ENCODE measurements at regions not wholly inside any gene's neighbourhood (a gene's known extent, or its start where the extent isn't known, plus 50 kb on each side); places are given as distances from the start of the nearest gene placed in this dataset.

DNA sequence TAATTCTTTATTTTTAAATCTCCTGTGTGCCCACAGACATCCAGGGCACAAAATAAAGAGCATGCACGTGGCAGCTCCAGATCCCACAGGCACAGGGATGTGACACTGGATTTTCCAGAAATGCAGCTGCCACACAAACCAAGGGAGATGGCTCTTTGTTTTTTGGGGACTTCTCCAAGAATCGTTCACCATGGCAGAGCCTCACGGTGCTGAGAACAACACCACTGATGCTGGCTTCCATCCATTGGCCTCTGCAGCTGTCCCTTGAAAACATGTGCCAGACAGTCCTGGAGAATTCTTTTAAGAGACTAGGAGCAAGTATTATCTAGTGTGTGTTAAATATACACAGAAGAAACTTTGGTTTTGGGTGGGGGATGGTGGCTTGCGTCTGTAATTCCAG, 73.2 kb upstream of the SLC22A11 start:
- Histone ChIP-seq H3K9me1 (ENCODE audit: insufficient read depth, low read length) (no peaks in the 10 kb centered on the region), H3K4ac (ENCODE audit: low read depth, low read length) (no peak overlapping the region), H3K36me3 (ENCODE audit: control insufficient read depth, insufficient read depth, low read length) (no peaks in the 10 kb centered on the region), H3K18ac (ENCODE audit: low read depth, low read length) (no peak overlapping the region), H3K14ac (replicated peaks; ENCODE audit: low read depth, low read length) (no peak overlapping the region), H3K4me3 (ENCODE audit: insufficient read depth, low read depth, low read length) (no peak overlapping the region), H3K23ac (ENCODE audit: low read depth, low read length) (no peak overlapping the region), H4K8ac (ENCODE audit: low read depth in 2 of 2, low read length in 2 of 2) (no peak overlapping the region), H2BK120ac (ENCODE audit: low read depth, low read length) (no peak overlapping the region), H2AK9ac (replicated peaks; ENCODE audit: low read depth, low read length, poor library complexity) (no peak overlapping the region), H3K4me1 (ENCODE audit: control insufficient read depth, insufficient read depth, low read length) (no peaks in the 10 kb centered on the region), H3K56ac (ENCODE audit: extremely low read depth, insufficient read depth, low read length) (no peak overlapping the region), H2AK5ac (ENCODE audit: low read depth, low read length) (no peak overlapping the region), H2AFZ (replicated peaks; ENCODE audit: low read length, poor library complexity) (no peak overlapping the region), H3K4me2 (ENCODE audit: low read depth, low read length) (no peak overlapping the region), H4K5ac (ENCODE audit: low read depth, low read length) (no peak overlapping the region), H3K27me3 (ENCODE audit: control insufficient read depth, insufficient read depth, low read length) (peaks cover 43% of the 10 kb centered on the region), H4K20me1 (ENCODE audit: insufficient read depth, low read length) (no peaks in the 10 kb centered on the region), H3K9me3 (ENCODE audit: control insufficient read depth, insufficient read depth, low read length) (no peaks in the 10 kb centered on the region), H2BK20ac (ENCODE audit: low read depth, low read length) (no peak overlapping the region), H3K79me1 (ENCODE audit: low read depth in 1 of 2, low read length in 2 of 2) (no peaks in the 10 kb centered on the region), H3K27ac (ENCODE audit: insufficient read depth, low read length) (no peak overlapping the region), H2BK5ac (ENCODE audit: low read depth, low read length, poor library complexity, severe bottlenecking) (no peak overlapping the region), H4K91ac (ENCODE audit: insufficient read depth, low read depth, low read length) (no peak overlapping the region), H2BK15ac (ENCODE audit: low read depth, low read length) (no peak overlapping the region), H3K9ac (ENCODE audit: low read depth, low read length) (no peak overlapping the region)
- dilution Hi-C loops (cut with HindIII; ENCODE audit: low sequenced_read_pairs, unreplicated experiment): no loop called here
- intact Hi-C loops (cut with micrococcal nuclease): no loop called here
- no peak for DNase-seq
- in situ Hi-C loops (cut with MboI; ENCODE audit: low sequenced_read_pairs): no loop called here
- ChIA-PET CTCF (no interaction called here), POLR2A (ENCODE audit: unreplicated experiment) (no interaction called here)
- no TSS peak for BruUV-seq (replicated peaks)
- no peak for ATAC-seq (ENCODE audit: low read depth)
- TF ChIP-seq RFX5 (IDR thresholded peaks at IDR 0.05; ENCODE audit: low read depth, low read length): no peak
- TF ChIP-seq SMC3 (IDR thresholded peaks at IDR 0.05; ENCODE audit: low read depth, low read length): no peak
- TF ChIP-seq RCOR1 (IDR thresholded peaks at IDR 0.05; ENCODE audit: insufficient replicate concordance, low read length): no peak
- TF ChIP-seq MXI1 (IDR thresholded peaks at IDR 0.05; ENCODE audit: borderline replicate concordance, low read depth, low read length): no peak
- TF ChIP-seq, protein P1, sequence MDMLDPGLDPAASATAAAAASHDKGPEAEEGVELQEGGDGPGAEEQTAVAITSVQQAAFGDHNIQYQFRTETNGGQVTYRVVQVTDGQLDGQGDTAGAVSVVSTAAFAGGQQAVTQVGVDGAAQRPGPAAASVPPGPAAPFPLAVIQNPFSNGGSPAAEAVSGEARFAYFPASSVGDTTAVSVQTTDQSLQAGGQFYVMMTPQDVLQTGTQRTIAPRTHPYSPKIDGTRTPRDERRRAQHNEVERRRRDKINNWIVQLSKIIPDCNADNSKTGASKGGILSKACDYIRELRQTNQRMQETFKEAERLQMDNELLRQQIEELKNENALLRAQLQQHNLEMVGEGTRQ (IDR thresholded peaks at IDR 0.05; ENCODE audit: low read depth, low read length): no peak
- no peak for TF ChIP-seq NFE2L2 (IDR thresholded peaks at IDR 0.05; ENCODE audit: low read depth, low read length)
- TF ChIP-seq CHD1 (IDR thresholded peaks at IDR 0.05; ENCODE audit: low read depth, low read length): no peak
- TF ChIP-seq CEBPB (IDR thresholded peaks at IDR 0.05; ENCODE audit: low read depth, low read length): no peak
- TF ChIP-seq, protein P2, sequence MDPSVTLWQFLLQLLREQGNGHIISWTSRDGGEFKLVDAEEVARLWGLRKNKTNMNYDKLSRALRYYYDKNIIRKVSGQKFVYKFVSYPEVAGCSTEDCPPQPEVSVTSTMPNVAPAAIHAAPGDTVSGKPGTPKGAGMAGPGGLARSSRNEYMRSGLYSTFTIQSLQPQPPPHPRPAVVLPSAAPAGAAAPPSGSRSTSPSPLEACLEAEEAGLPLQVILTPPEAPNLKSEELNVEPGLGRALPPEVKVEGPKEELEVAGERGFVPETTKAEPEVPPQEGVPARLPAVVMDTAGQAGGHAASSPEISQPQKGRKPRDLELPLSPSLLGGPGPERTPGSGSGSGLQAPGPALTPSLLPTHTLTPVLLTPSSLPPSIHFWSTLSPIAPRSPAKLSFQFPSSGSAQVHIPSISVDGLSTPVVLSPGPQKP (IDR thresholded peaks at IDR 0.05; ENCODE audit: borderline replicate concordance, low read depth, low read length): no peak
- TF ChIP-seq, protein P3, sequence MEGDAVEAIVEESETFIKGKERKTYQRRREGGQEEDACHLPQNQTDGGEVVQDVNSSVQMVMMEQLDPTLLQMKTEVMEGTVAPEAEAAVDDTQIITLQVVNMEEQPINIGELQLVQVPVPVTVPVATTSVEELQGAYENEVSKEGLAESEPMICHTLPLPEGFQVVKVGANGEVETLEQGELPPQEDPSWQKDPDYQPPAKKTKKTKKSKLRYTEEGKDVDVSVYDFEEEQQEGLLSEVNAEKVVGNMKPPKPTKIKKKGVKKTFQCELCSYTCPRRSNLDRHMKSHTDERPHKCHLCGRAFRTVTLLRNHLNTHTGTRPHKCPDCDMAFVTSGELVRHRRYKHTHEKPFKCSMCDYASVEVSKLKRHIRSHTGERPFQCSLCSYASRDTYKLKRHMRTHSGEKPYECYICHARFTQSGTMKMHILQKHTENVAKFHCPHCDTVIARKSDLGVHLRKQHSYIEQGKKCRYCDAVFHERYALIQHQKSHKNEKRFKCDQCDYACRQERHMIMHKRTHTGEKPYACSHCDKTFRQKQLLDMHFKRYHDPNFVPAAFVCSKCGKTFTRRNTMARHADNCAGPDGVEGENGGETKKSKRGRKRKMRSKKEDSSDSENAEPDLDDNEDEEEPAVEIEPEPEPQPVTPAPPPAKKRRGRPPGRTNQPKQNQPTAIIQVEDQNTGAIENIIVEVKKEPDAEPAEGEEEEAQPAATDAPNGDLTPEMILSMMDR (conservative IDR thresholded peaks at IDR 0.05; ENCODE audit: low read depth, low read length): no peak
- no peak for TF ChIP-seq MAFK (IDR thresholded peaks at IDR 0.05; ENCODE audit: low read depth, low read length)
- no peak for TF ChIP-seq FOS (IDR thresholded peaks at IDR 0.05; ENCODE audit: low read depth, low read length)
- TF ChIP-seq MAZ (IDR thresholded peaks at IDR 0.05; ENCODE audit: borderline replicate concordance, low read depth, low read length): no peak
- 17% methylated on average over 1 of the region's 4 CpGs; no CpG with 5 or more reads in 1 of the 2 experiments for WGBS, 2 experiments (ENCODE audit: extremely low coverage in 2 of 2, insufficient read length in 1 of 2)
